Osteoblast (primary cell): ENCODE measurements at regions not wholly inside any gene's neighbourhood (a gene's known extent, or its start where the extent isn't known, plus 50 kb on each side); places are given as distances from the start of the nearest gene placed in this dataset.
A peak's percentile ranks its signal among the peaks of the same experiment; 100 is the strongest.

Source experiments
- DNase-seq: peaks from one replicate; pipeline ENCODE4 v3.0.0; 2011; ENCODE audit warnings: low spot score, mixed read lengths; ENCODE audit not compliant: insufficient read length; ENCODE audit errors: missing footprints
- H2AFZ ChIP-seq: 2 replicates; pipeline ENCODE4 v1.6.0; 2011; ENCODE audit warnings: mild to moderate bottlenecking, low read length
- H3K27ac ChIP-seq: 2 replicates; pipeline ENCODE4 v1.5.1; 2011; ENCODE audit warnings: mild to moderate bottlenecking, low read depth, low read length, moderate library complexity
- H3K27me3 ChIP-seq: 2 replicates; pipeline ENCODE4 v1.6.0; 2012; ENCODE audit warnings: mild to moderate bottlenecking, control low read depth, inconsistent platforms, low read length, moderate library complexity; ENCODE audit not compliant: insufficient read depth
- H3K36me3 ChIP-seq: 2 replicates; pipeline ENCODE4 v1.5.1; 2011; ENCODE audit warnings: mild to moderate bottlenecking, low read length, control low read depth, moderate library complexity; ENCODE audit not compliant: insufficient read depth
- H3K4me1 ChIP-seq: 2 replicates; pipeline ENCODE4 v1.5.1; 2011; ENCODE audit warnings: mild to moderate bottlenecking, low read length, control low read depth, moderate library complexity; ENCODE audit not compliant: insufficient read depth
- H3K4me2 ChIP-seq: 2 replicates; pipeline ENCODE4 v1.6.0; 2011; ENCODE audit warnings: mild to moderate bottlenecking, low read length; ENCODE audit not compliant: insufficient read depth
- H3K4me3 ChIP-seq: fragments of 200-600 bp; sonication (generic); 3 replicates; pipeline ENCODE4 v1.5.1; 2012; ENCODE audit warnings: mild to moderate bottlenecking, low read length, inconsistent platforms; ENCODE audit not compliant: insufficient read depth
- H3K79me2 ChIP-seq: 2 replicates; pipeline ENCODE4 v1.6.0; 2012; ENCODE audit warnings: mild to moderate bottlenecking, low read length, control low read depth, inconsistent platforms; ENCODE audit not compliant: insufficient read depth
- H3K9me3 ChIP-seq: 2 replicates; pipeline ENCODE4 v1.5.1; 2011; ENCODE audit warnings: low read depth, low read length, control low read depth
- H4K20me1 ChIP-seq: 2 replicates; pipeline ENCODE4 v1.6.0; 2012; ENCODE audit warnings: mild to moderate bottlenecking, low read length, control low read depth; ENCODE audit not compliant: insufficient read depth
- TF ChIP-seq, protein P1 (sequence below): IDR thresholded peaks from 2 replicates; pipeline ENCODE4 v1.5.1; 2011; ENCODE audit warnings: mild to moderate bottlenecking, low read depth, low read length, moderate library complexity; ENCODE audit errors: extremely low read depth

DNA sequence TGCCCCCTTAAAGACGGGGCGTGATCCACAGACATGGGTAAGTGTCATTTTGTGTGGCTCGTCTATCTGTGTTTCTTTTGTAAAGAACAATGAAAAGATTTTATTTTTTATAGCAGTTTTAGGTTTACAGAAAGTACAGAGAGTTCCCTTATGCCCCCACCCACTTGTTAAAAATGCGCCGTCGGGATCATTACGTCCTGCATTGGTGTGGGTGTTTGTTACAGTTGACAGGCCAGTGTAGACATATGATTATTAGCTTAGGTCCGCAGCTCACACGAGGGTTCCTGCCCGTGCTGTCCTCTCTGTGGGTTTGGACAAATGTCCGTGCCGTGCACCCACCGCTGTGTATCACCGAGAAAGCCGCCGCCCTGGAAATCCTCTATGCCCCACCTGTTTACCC is 50.5 kb downstream of the RGS12 start:
- Histone ChIP-seq H2AFZ (no peak overlapping the region), H3K27ac (peak overlapping the region; percentile 91), H3K9me3 (no peaks in the 10 kb centered on the region), H3K79me2 (peaks cover 10% of the 10 kb centered on the region), H3K4me1 (peaks cover 17% of the 10 kb centered on the region), H4K20me1 (peaks cover 8% of the 10 kb centered on the region), H3K36me3 (peaks cover 3% of the 10 kb centered on the region), H3K4me2 (no peak overlapping the region), H3K4me3 (no peak overlapping the region), H3K27me3 (no peaks in the 10 kb centered on the region)
- TF ChIP-seq, protein P1, sequence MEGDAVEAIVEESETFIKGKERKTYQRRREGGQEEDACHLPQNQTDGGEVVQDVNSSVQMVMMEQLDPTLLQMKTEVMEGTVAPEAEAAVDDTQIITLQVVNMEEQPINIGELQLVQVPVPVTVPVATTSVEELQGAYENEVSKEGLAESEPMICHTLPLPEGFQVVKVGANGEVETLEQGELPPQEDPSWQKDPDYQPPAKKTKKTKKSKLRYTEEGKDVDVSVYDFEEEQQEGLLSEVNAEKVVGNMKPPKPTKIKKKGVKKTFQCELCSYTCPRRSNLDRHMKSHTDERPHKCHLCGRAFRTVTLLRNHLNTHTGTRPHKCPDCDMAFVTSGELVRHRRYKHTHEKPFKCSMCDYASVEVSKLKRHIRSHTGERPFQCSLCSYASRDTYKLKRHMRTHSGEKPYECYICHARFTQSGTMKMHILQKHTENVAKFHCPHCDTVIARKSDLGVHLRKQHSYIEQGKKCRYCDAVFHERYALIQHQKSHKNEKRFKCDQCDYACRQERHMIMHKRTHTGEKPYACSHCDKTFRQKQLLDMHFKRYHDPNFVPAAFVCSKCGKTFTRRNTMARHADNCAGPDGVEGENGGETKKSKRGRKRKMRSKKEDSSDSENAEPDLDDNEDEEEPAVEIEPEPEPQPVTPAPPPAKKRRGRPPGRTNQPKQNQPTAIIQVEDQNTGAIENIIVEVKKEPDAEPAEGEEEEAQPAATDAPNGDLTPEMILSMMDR: no peak
- no peak for DNase-seq

- Histone ChIP-seq H3K27me3 (no peaks in the 10 kb centered on the region), H4K20me1 (peaks cover 8% of the 10 kb centered on the region), H2AFZ (no peak overlapping the region), H3K4me1 (peaks cover 17% of the 10 kb centered on the region), H3K27ac (no peak overlapping the region), H3K4me2 (no peak overlapping the region), H3K79me2 (peaks cover 10% of the 10 kb centered on the region), H3K4me3 (no peak overlapping the region), H3K36me3 (peaks cover 3% of the 10 kb centered on the region), H3K9me3 (no peaks in the 10 kb centered on the region)
- TF ChIP-seq, protein P1: no peak
- DNase-seq: no peak
Observed at GRCh38 chr4:3344104-3344503, 51.3 kb downstream of the RGS12 start.

GRCh38 chr4:3344596-3344995 is 51.8 kb downstream of the RGS12 start:
- DNase-seq: no peak
- Histone ChIP-seq H3K4me1 (peaks cover 17% of the 10 kb centered on the region), H3K27me3 (no peaks in the 10 kb centered on the region), H3K4me3 (no peak overlapping the region), H2AFZ (no peak overlapping the region), H3K27ac (no peak overlapping the region), H3K36me3 (peaks cover 3% of the 10 kb centered on the region), H3K4me2 (no peak overlapping the region), H4K20me1 (peaks cover 6% of the 10 kb centered on the region), H3K79me2 (peaks cover 10% of the 10 kb centered on the region), H3K9me3 (no peaks in the 10 kb centered on the region)
- TF ChIP-seq, protein P1: no peak

DNA sequence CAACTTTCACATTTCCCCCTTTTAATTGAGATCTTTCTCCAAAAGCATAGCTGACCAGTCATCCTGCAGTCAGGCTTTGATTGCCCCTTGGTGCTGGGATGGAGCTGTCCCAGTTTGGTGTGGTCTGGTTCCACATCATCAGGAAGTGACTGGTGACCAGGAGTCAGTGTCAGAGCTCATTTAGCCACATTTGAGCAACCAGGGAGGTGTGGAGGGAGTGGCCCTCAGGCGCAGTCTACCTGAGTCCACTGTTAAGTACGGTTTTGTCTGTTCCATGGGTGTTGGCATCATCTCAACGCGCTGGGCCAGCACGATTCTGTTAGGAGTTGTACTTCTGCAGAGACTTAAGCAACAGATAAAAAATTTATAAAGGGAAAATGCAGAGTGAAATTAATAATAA is 52.6 kb downstream of the RGS12 start:
- H3K9me3 ChIP-seq: no peaks in the 10 kb centered on the region
- no peak overlapping the region for H2AFZ ChIP-seq
- no peak overlapping the region for H3K27ac ChIP-seq
- H3K4me3 ChIP-seq: no peak overlapping the region
- no peak for DNase-seq
- peaks cover 3% of the 10 kb centered on the region for H3K36me3 ChIP-seq
- H3K79me2 ChIP-seq: peaks cover 10% of the 10 kb centered on the region
- H4K20me1 ChIP-seq: peaks cover 2% of the 10 kb centered on the region
- TF ChIP-seq, protein P1: no peak
- peaks cover 17% of the 10 kb centered on the region for H3K4me1 ChIP-seq
- H3K27me3 ChIP-seq: no peaks in the 10 kb centered on the region
- no peak overlapping the region for H3K4me2 ChIP-seq
